NB4 (cell line): ENCODE measurements at regions not wholly inside any gene's neighbourhood (a gene's known extent, or its start where the extent isn't known, plus 50 kb on each side); places are given as distances from the start of the nearest gene placed in this dataset.

Source experiments
- DNase-seq: peaks from one replicate; pipeline ENCODE4 v3.0.0; 2010; ENCODE audit warnings: low read depth
- H3K4me3 ChIP-seq: one replicate; pipeline ENCODE4 v1.5.1; 2011; ENCODE audit warnings: mild to moderate bottlenecking, low read depth, low read length, moderate library complexity
- CTCF ChIP-seq: IDR thresholded peaks from one replicate; pipeline ENCODE4 v1.5.1; 2012; ENCODE audit warnings: low read depth, low read length
- MYC ChIP-seq: IDR thresholded peaks from 2 replicates; pipeline ENCODE4 v1.6.1; 2011; ENCODE audit warnings: low read depth, low read length
- POLR2A ChIP-seq: IDR thresholded peaks from 2 replicates; pipeline ENCODE4 v1.6.1; 2011; ENCODE audit warnings: mild to moderate bottlenecking; ENCODE audit not compliant: insufficient read length; ENCODE audit errors: extremely low read depth
- TF ChIP-seq, protein P1 (sequence below): IDR thresholded peaks from 2 replicates; pipeline ENCODE4 v1.6.1; 2011; ENCODE audit warnings: low read depth, low read length

DNA sequence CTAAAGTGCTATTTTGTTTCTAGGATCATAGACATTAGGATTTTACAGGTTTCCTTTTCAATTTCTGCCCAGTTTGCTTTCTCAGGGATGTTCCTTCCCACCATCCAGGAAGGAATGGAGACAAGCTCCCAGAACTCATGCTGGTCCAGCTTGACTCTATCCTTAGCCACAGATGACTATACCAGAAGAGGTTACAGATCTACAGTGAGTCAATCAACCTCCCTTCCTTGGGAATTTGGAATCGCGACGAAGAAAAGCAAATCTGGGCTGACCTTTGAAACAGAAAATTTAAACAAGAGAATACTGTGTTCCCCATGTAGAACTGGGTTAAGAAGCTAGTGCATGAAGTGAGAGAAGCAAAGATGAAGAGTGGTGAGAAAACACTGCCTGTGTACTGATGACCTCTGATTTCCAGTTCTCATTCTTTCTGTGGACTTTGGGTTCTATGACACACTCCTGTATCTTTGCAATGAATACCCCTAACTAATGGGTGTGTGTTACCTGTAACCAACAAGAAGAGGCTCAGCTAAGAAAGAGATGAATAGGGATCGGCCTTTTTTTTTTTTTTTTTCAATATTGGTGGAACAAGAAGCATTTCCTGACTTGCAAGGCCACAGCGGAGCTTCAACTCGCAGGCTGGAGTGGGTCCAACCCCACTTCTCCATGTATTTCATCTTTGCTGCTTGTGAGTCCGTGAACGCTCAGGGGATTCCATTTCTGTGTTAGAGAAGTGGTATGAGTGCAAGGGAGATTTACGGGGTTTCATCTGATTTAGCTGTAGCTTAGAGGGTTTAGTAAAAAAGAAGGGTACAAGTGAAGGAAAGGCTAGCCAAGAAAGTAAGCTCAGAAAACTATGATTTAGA lies 563.9 kb upstream of the CLINT1 start:
- no peak overlapping the region for H3K4me3 ChIP-seq
- TF ChIP-seq MYC (no peak), POLR2A (no peak), CTCF (no peak)
- TF ChIP-seq, protein P1, sequence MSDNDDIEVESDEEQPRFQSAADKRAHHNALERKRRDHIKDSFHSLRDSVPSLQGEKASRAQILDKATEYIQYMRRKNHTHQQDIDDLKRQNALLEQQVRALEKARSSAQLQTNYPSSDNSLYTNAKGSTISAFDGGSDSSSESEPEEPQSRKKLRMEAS = no peak
- DNase-seq = no peak

- no peak overlapping the region for H3K4me3 ChIP-seq
- DNase-seq = no peak
- no peak for TF ChIP-seq MYC
- TF ChIP-seq POLR2A = no peak
- TF ChIP-seq, protein P1 = no peak
- TF ChIP-seq CTCF = no peak
Observed at GRCh38 chr5:158421319-158421718, 562.4 kb upstream of the CLINT1 start.

- TF ChIP-seq MYC (no peak), POLR2A (no peak), CTCF (no peak)
- TF ChIP-seq, protein P1 = no peak
- H3K4me3 ChIP-seq = no peak overlapping the region
- no peak for DNase-seq
Observed at GRCh38 chr5:158419186-158419585, 560.2 kb upstream of the CLINT1 start.

- H3K4me3 ChIP-seq = no peak overlapping the region
- DNase-seq = no peak
- TF ChIP-seq POLR2A (no peak), CTCF (no peak), MYC (no peak)
- TF ChIP-seq, protein P1 = no peak
Observed at GRCh38 chr5:158414780-158415179, 555.8 kb upstream of the CLINT1 start.

- no peak for TF ChIP-seq MYC
- DNase-seq = no peak
- no peak overlapping the region for H3K4me3 ChIP-seq
Observed at GRCh38 chr5:158414333-158414762, 555.4 kb upstream of the CLINT1 start.

- no peak for TF ChIP-seq MYC
- TF ChIP-seq POLR2A = no peak
- no peak for TF ChIP-seq CTCF
Observed at GRCh38 chr5:158413122-158413680, 554.3 kb upstream of the CLINT1 start.

More at GRCh38 chr5:158413122-158413680, 554.3 kb upstream of the CLINT1 start:
- DNase-seq = no peak
- H3K4me3 ChIP-seq = no peak overlapping the region
